IMR-90 (cell line): ENCODE measurements at regions not wholly inside any gene's neighbourhood (a gene's known extent, or its start where the extent isn't known, plus 50 kb on each side); places are given as distances from the start of the nearest gene placed in this dataset.

Experiments used
- ATAC-seq: fragments of 200-7000 bp; cut with Tn5 transposase; 2 replicates; pipeline ENCODE4 v1.9.1; 2020; ENCODE audit warnings: low read depth, mild to moderate bottlenecking, moderate library complexity
- BruUV-seq: library from RNA; stranded (reverse); fragments of 400-500 nt; replicated peaks from 2 replicates; lab custom pipeline; 2021; lab: Mats Ljungman, UMichigan
- CTCF ChIA-PET: fragments of 300-600 bp; formaldehyde crosslinking; extraction: SDS; loops from one replicate; lab custom pipeline; 2021; ENCODE audit warnings: antibody characterized with exemption; lab: Yijun Ruan, JAX
- POLR2A ChIA-PET: fragments of 300-600 bp; sonication (Branson Sonifier 250); formaldehyde crosslinking; loops from one replicate; lab custom pipeline; 2022; ENCODE audit warnings: antibody characterized with exemption; ENCODE audit not compliant: unreplicated experiment; lab: Charles Lee
- DNase-seq: peaks from one replicate; pipeline ENCODE4 v3.0.0; 2013
- H2AFZ ChIP-seq: replicated peaks from 2 replicates; pipeline ENCODE3; 2013; ENCODE audit warnings: low read length, mild to moderate bottlenecking; ENCODE audit not compliant: poor library complexity
- H2AK5ac ChIP-seq: 2 replicates; pipeline ENCODE4 v1.6.1; 2013; ENCODE audit warnings: low read depth, low read length, inconsistent platforms
- H2AK9ac ChIP-seq: replicated peaks from 2 replicates; pipeline ENCODE3; 2013; ENCODE audit warnings: mild to moderate bottlenecking, low read depth, low read length, moderate library complexity; ENCODE audit not compliant: poor library complexity
- H2BK120ac ChIP-seq: 2 replicates; pipeline ENCODE4 v1.6.1; 2013; ENCODE audit warnings: low read depth, low read length, inconsistent platforms
- H2BK15ac ChIP-seq: 3 replicates; pipeline ENCODE4 v1.6.1; 2013; ENCODE audit warnings: low read depth, low read length, inconsistent platforms
- H2BK20ac ChIP-seq: 2 replicates; pipeline ENCODE4 v1.6.1; 2013; ENCODE audit warnings: low read depth, mild to moderate bottlenecking, inconsistent platforms, low read length, moderate library complexity
- H2BK5ac ChIP-seq: 2 replicates; pipeline ENCODE4 v1.6.1; 2013; ENCODE audit warnings: mild to moderate bottlenecking, low read depth, low read length, inconsistent platforms; ENCODE audit not compliant: poor library complexity, severe bottlenecking
- H3K14ac ChIP-seq: replicated peaks from 2 replicates; pipeline ENCODE4 v1.6.1; 2013; ENCODE audit warnings: low read depth, low read length, inconsistent platforms
- H3K18ac ChIP-seq: 2 replicates; pipeline ENCODE4 v1.6.1; 2013; ENCODE audit warnings: low read depth, low read length, control low read depth
- H3K23ac ChIP-seq: 2 replicates; pipeline ENCODE4 v1.6.1; 2013; ENCODE audit warnings: low read depth, low read length, inconsistent platforms
- H3K27ac ChIP-seq: 2 replicates; pipeline ENCODE4 v1.5.1; 2013; ENCODE audit warnings: mild to moderate bottlenecking, control low read depth, low read length; ENCODE audit not compliant: insufficient read depth
- H3K27me3 ChIP-seq: 2 replicates; pipeline ENCODE4 v1.6.1; 2013; ENCODE audit warnings: low read length; ENCODE audit not compliant: control insufficient read depth, insufficient read depth
- H3K36me3 ChIP-seq: 2 replicates; pipeline ENCODE4 v1.6.1; 2013; ENCODE audit warnings: low read length, mixed read lengths; ENCODE audit not compliant: control insufficient read depth, insufficient read depth
- H3K4ac ChIP-seq: 2 replicates; pipeline ENCODE4 v1.6.1; 2013; ENCODE audit warnings: low read depth, low read length, inconsistent platforms
- H3K4me1 ChIP-seq: 2 replicates; pipeline ENCODE4 v1.6.1; 2013; ENCODE audit warnings: low read length, mixed read lengths; ENCODE audit not compliant: control insufficient read depth, insufficient read depth
- H3K4me2 ChIP-seq: 2 replicates; pipeline ENCODE4 v1.6.1; 2013; ENCODE audit warnings: low read depth, mild to moderate bottlenecking, control low read depth, low read length, moderate library complexity
- H3K4me3 ChIP-seq: 2 replicates; pipeline ENCODE4 v1.5.1; 2013; ENCODE audit warnings: low read depth, mild to moderate bottlenecking, control low read depth, low read length, moderate library complexity; ENCODE audit not compliant: insufficient read depth
- H3K56ac ChIP-seq: 2 replicates; pipeline ENCODE4 v1.6.1; 2013; ENCODE audit warnings: low read length, inconsistent platforms; ENCODE audit not compliant: insufficient read depth; ENCODE audit errors: extremely low read depth
- H3K79me1 ChIP-seq, 2 experiments: 2 replicates each; pipeline ENCODE4 v1.6.1; 2013; ENCODE audit warnings: low read length in 2 of 2, inconsistent platforms in 1 of 2, low read depth in 1 of 2
- H3K9ac ChIP-seq: 2 replicates; pipeline ENCODE4 v1.6.1; 2013; ENCODE audit warnings: low read depth, low read length, control low read depth
- H3K9me1 ChIP-seq: 2 replicates; pipeline ENCODE4 v1.6.1; 2013; ENCODE audit warnings: low read length, inconsistent platforms; ENCODE audit not compliant: insufficient read depth
- H3K9me3 ChIP-seq: 2 replicates; pipeline ENCODE4 v1.6.1; 2013; ENCODE audit warnings: low read length; ENCODE audit not compliant: control insufficient read depth, insufficient read depth
- H4K20me1 ChIP-seq: 2 replicates; pipeline ENCODE4 v1.6.1; 2013; ENCODE audit warnings: low read length, inconsistent platforms; ENCODE audit not compliant: insufficient read depth
- H4K5ac ChIP-seq: 2 replicates; pipeline ENCODE4 v1.6.1; 2013; ENCODE audit warnings: mild to moderate bottlenecking, low read depth, low read length, control low read depth
- H4K8ac ChIP-seq, 2 experiments: 2 replicates each; pipeline ENCODE4 v1.6.1; 2013; ENCODE audit warnings: low read depth in 2 of 2, low read length in 2 of 2, control low read depth in 1 of 2, inconsistent platforms in 1 of 2
- H4K91ac ChIP-seq: 2 replicates; pipeline ENCODE4 v1.6.1; 2013; ENCODE audit warnings: low read depth, low read length, inconsistent platforms; ENCODE audit not compliant: insufficient read depth
- MAFK ChIP-seq: IDR thresholded peaks from 2 replicates; pipeline ENCODE4 v1.6.1; 2012; ENCODE audit warnings: low read depth, low read length, improper control_type of control experiment
- NFE2L2 ChIP-seq: fragments of 150-350 bp; IDR thresholded peaks from 2 replicates; pipeline ENCODE4 v1.6.1; 2016; ENCODE audit warnings: low read depth, mild to moderate bottlenecking, low read length
- RFX5 ChIP-seq: IDR thresholded peaks from 2 replicates; pipeline ENCODE4 v1.8.0; 2012; ENCODE audit warnings: low read depth, mild to moderate bottlenecking, low read length, moderate library complexity
- SMC3 ChIP-seq: fragments of 150-350 bp; IDR thresholded peaks from 2 replicates; pipeline ENCODE4 v1.6.1; 2016; ENCODE audit warnings: low read depth, mild to moderate bottlenecking, antibody characterized with exemption, low read length, moderate library complexity
- WGBS, 2 experiments: methylation state at CpG; one replicate each; pipeline versions ENCODE4 v1.1.5 to v1.1.7; 2013; ENCODE audit warnings: missing lambda C conversion rate in 2 of 2; ENCODE audit not compliant: insufficient read length in 1 of 2; ENCODE audit errors: extremely low coverage in 2 of 2; 5-methylcytosine and 5-hydroxymethylcytosine counted together
- dilution Hi-C: fragments of 300-500 bp; cut with HindIII; formaldehyde crosslinking; loops from one replicate; pipeline ENCODE4 v1.14.3; 2018; ENCODE audit warnings: low sequenced_read_pairs; ENCODE audit not compliant: unreplicated experiment
- in situ Hi-C: fragments of 300-500 bp; cut with MboI; formaldehyde crosslinking; loops from 3 replicates; pipeline ENCODE4 v1.14.3; 2019; ENCODE audit warnings: low sequenced_read_pairs, inconsistent platforms, mixed read lengths
- intact Hi-C: fragments of 100-400 bp; cut with micrococcal nuclease; formaldehyde crosslinking; loops from 2 replicates; pipeline ENCODE4 v1.10.0; 2022

DNA sequence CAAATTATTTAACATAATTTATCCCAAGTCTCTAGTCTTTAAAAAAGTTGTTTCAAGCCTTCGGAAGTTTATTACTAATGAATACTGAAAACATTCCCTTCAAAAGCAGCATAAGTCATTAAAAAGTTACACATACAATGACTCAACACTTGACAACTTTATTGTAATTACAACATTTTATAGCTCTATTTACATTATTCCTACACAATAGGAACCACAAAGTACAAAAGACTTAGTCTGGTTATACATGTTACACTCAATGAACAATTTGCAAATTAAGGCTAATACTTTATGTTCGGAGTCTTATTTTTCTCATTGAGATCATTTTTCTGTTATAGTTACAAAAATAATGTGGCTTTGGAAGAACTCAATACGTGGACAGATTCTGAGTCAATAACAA lies 114.4 kb upstream of the POF1B start:
- H3K9ac ChIP-seq, result no peak overlapping the region
- H2BK15ac ChIP-seq, result no peak overlapping the region
- H3K36me3 ChIP-seq, result no peaks in the 10 kb centered on the region
- no peak for TF ChIP-seq SMC3
- no peak for TF ChIP-seq NFE2L2
- TF ChIP-seq MAFK, result no peak
- TF ChIP-seq RFX5, result no peak
- no peaks in the 10 kb centered on the region; the same call in 1 of the 2 replicates for H3K9me3 ChIP-seq
- H2BK120ac ChIP-seq, result no peak overlapping the region
- in situ Hi-C loops (no loop called here), dilution Hi-C loops (no loop called here), intact Hi-C loops (no loop called here)
- no peaks in the 10 kb centered on the region for H3K4me1 ChIP-seq
- H3K4me2 ChIP-seq, result no peak overlapping the region
- ChIA-PET CTCF (no interaction called here), POLR2A (no interaction called here)
- no peak overlapping the region for H4K91ac ChIP-seq
- H2AFZ ChIP-seq, result no peak overlapping the region
- H2AK5ac ChIP-seq, result no peak overlapping the region
- no TSS peak for BruUV-seq
- no peak overlapping the region for H2BK20ac ChIP-seq
- H4K5ac ChIP-seq, result no peak overlapping the region
- H3K23ac ChIP-seq, result no peak overlapping the region
- no peak overlapping the region for H2BK5ac ChIP-seq
- no peaks in the 10 kb centered on the region for H3K9me1 ChIP-seq
- no peaks in the 10 kb centered on the region for H3K79me1 ChIP-seq
- H3K56ac ChIP-seq, result no peak overlapping the region
- H4K20me1 ChIP-seq, result no peaks in the 10 kb centered on the region
- DNase-seq (no peak), ATAC-seq (no peak)
- H3K4me3 ChIP-seq, result no peak overlapping the region
- H3K14ac ChIP-seq, result no peak overlapping the region
- H2AK9ac ChIP-seq, result no peak overlapping the region
- no peak overlapping the region for H4K8ac ChIP-seq
- H3K27me3 ChIP-seq, result no peaks in the 10 kb centered on the region
- no peak overlapping the region for H3K18ac ChIP-seq
- H3K27ac ChIP-seq, result no peak overlapping the region
- no peak overlapping the region for H3K4ac ChIP-seq
- WGBS, 2 experiments, result no CpG with 5 or more reads among the region's 3 CpGs
